Transverse colon (tissue), 4 donors: ENCODE measurements at regions not wholly inside any gene's neighbourhood (a gene's known extent, or its start where the extent isn't known, plus 50 kb on each side); places are given as distances from the start of the nearest gene placed in this dataset.
"Not testable (repeated sequence)": the region's sequence is repeated elsewhere in the genome, so short reads cannot be mapped to it uniquely, and the experiment has no call there.

ENCODE experiments used
- DNase-seq: peaks from one replicate; pipeline ENCODE4 v3.0.0-alpha.2; 2019
- H3K27ac ChIP-seq, 4 donors: fragments of 200-600 bp; sonication (generic); 2 replicates each; pipeline ENCODE4 v1.5.1; 2016 to 2018; ENCODE audit warnings: inconsistent platforms in 4 of 4
- H3K27me3 ChIP-seq: fragments of 200-600 bp; sonication (generic); 2 replicates; pipeline ENCODE4 v1.5.1; 2017; ENCODE audit warnings: inconsistent platforms
- H3K36me3 ChIP-seq, 4 donors: fragments of 200-600 bp; sonication (generic); 2 replicates each; pipeline ENCODE4 v1.5.1; 2017 to 2019; ENCODE audit warnings: inconsistent platforms in 4 of 4
- H3K4me1 ChIP-seq, 4 donors: fragments of 200-600 bp; sonication (generic); 2 replicates each; pipeline ENCODE4 v1.5.1; 2017 to 2020; ENCODE audit warnings: inconsistent platforms in 4 of 4
- H3K4me3 ChIP-seq, 4 donors: fragments of 200-600 bp; sonication (generic); 1 replicate in 1 of 4; 2 replicates in 3 of 4; pipeline versions ENCODE4 v1.5.1 to v1.6.1; 2017 to 2019; ENCODE audit warnings: inconsistent platforms in 4 of 4
- H3K9me3 ChIP-seq, 2 donors: fragments of 200-600 bp; sonication (generic); 2 replicates each; pipeline ENCODE4 v1.5.1; 2017 to 2019; ENCODE audit warnings: inconsistent platforms in 2 of 2
- CTCF ChIP-seq, 5 experiments: fragments of 200-600 bp in 3 of 5; fragments of 450-650 bp in 2 of 5; sonication (generic) in 3 of 5; IDR thresholded peaks; 1 replicate in 2 of 5; 2 replicates in 3 of 5; pipeline ENCODE4 v1.5.1; 2016 to 2017; ENCODE audit warnings: antibody characterized with exemption in 5 of 5, inconsistent platforms in 3 of 5, mild to moderate bottlenecking in 2 of 5, moderate library complexity in 1 of 5
- EP300 ChIP-seq: sonication (generic); formaldehyde crosslinking; IDR thresholded peaks from one replicate; pipeline ENCODE4 v1.6.1; 2017; ENCODE audit warnings: antibody characterized with exemption, low read depth
- POLR2A ChIP-seq: fragments of 450-650 bp; IDR thresholded peaks from one replicate; pipeline ENCODE4 v1.6.1; 2016; ENCODE audit warnings: antibody characterized with exemption, mild to moderate bottlenecking, moderate library complexity
- POLR2AphosphoS5 ChIP-seq, 3 donors: sonication (generic); formaldehyde crosslinking; IDR thresholded peaks; one replicate each; pipeline ENCODE4 v1.6.1; 2016; ENCODE audit warnings: antibody characterized with exemption in 3 of 3
- WGBS, 2 donors: methylation state at CpG; one replicate each; pipeline ENCODE4 v1.1.5; 2018; ENCODE audit warnings: low coverage in 1 of 2; 5-methylcytosine and 5-hydroxymethylcytosine counted together
- in situ Hi-C, 4 donors: fragments of 200-750 bp; cut with MboI; loops; one replicate each; pipeline versions ENCODE4 v1.15.0 to v1.15.1; 2017; ENCODE audit warnings: low sequenced_read_pairs in 3 of 4, low pct_ligation_motif_present in 1 of 4, low pct_unique_long_range_greater_than_20kb in 1 of 4
- intact Hi-C: fragments of 100-400 bp; cut with DNase I; formaldehyde crosslinking; loops from one replicate; pipeline ENCODE4 v1.15.1; 2023; ENCODE audit warnings: low total_unique reads

- no peak overlapping the region for H3K4me3 ChIP-seq
- no peak overlapping the region for H3K27ac ChIP-seq
- H3K4me1 ChIP-seq: peaks cover 0 to 23% (median 6%) of the 10 kb centered on the region in 4 donors
- H3K27me3 ChIP-seq: no peaks in the 10 kb centered on the region
- no peaks in the 10 kb centered on the region for H3K9me3 ChIP-seq
- peaks cover 0 to 11% (median 3%) of the 10 kb centered on the region in 4 donors for H3K36me3 ChIP-seq
- no peak for DNase-seq
- in situ Hi-C loops: no loop called here
- WGBS, 2 donors: 84 to 94% methylated on average over 2 to 3 of the region's 3 CpGs
- intact Hi-C loops: no loop called here
- TF ChIP-seq POLR2AphosphoS5 (IDR thresholded peaks at IDR 0.05): peak in 1 of 3 donors; percentile 28
- TF ChIP-seq POLR2A: no peak
Observed at GRCh38 chr9:94182532-94182931, 76.6 kb upstream of the ZNF169 start.

- TF ChIP-seq POLR2A (no peak), EP300 (no peak), POLR2AphosphoS5 (IDR thresholded peaks at IDR 0.05) (peak in 1 of 3 donors; percentile 7), CTCF (IDR thresholded peaks at IDR 0.05) (no peak)
- WGBS, 2 donors: 92 to 96% methylated on average over 2 to 5 of the region's 5 CpGs
- H3K4me3 ChIP-seq: no peak overlapping the region
- no peak for DNase-seq
- intact Hi-C loops (no loop called here), in situ Hi-C loops (no loop called here)
- H3K4me1 ChIP-seq: peaks cover 0 to 15% (median 5%) of the 10 kb centered on the region in 4 donors
- H3K9me3 ChIP-seq: peaks cover 0 to 1% of the 10 kb centered on the region in 2 donors
- no peak overlapping the region for H3K27ac ChIP-seq
- peaks cover 0 to 10% (median 2%) of the 10 kb centered on the region in 4 donors for H3K36me3 ChIP-seq
- H3K27me3 ChIP-seq: no peaks in the 10 kb centered on the region
Observed at GRCh38 chr9:94183240-94183999, 75.7 kb upstream of the ZNF169 start.

GRCh38 chr9:94188246-94188645 lies 70.9 kb upstream of the ZNF169 start:
- Histone ChIP-seq H3K4me3 (no peak overlapping the region), H3K27me3 (no peaks in the 10 kb centered on the region), H3K36me3 (peaks cover 0 to 11% (median 0%) of the 10 kb centered on the region in 4 donors), H3K27ac (no peak overlapping the region), H3K4me1 (no peaks in the 10 kb centered on the region), H3K9me3 (peaks cover 2 to 10% of the 10 kb centered on the region in 2 donors)
- TF ChIP-seq POLR2A: no peak
- TF ChIP-seq EP300: no peak
- no peak for TF ChIP-seq POLR2AphosphoS5 (IDR thresholded peaks at IDR 0.05)
- no peak for TF ChIP-seq CTCF (IDR thresholded peaks at IDR 0.05)
- in situ Hi-C loops (no loop called here), intact Hi-C loops (no loop called here)
- no peak for DNase-seq

- H3K4me3 ChIP-seq, intact Hi-C loops, DNase-seq, H3K4me1 ChIP-seq, H3K27ac ChIP-seq, H3K27me3 ChIP-seq, in situ Hi-C loops: not testable (repeated sequence)
- Histone ChIP-seq H3K36me3 (peaks cover 0 to 12% (median 0%) of the 10 kb centered on the region in 4 donors), H3K9me3 (peaks cover 5 to 13% of the 10 kb centered on the region in 2 donors)
- WGBS, 2 donors: 97% methylated on average over 6 of the region's 6 CpGs; no CpG with 5 or more reads in 1 of the 2 donors
Observed at GRCh38 chr9:94191706-94192105, 67.4 kb upstream of the ZNF169 start.

GRCh38 chr9:94198414-94198813 lies 60.7 kb upstream of the ZNF169 start:
- TF ChIP-seq EP300: no peak
- TF ChIP-seq POLR2AphosphoS5 (IDR thresholded peaks at IDR 0.05): no peak
- no peak for TF ChIP-seq POLR2A
- no peak for TF ChIP-seq CTCF (IDR thresholded peaks at IDR 0.05)
- no peaks in the 10 kb centered on the region for H3K36me3 ChIP-seq
- no peak for DNase-seq
- peaks cover 1 to 2% of the 10 kb centered on the region in 2 donors for H3K9me3 ChIP-seq
- in situ Hi-C loops: no loop called here
- H3K27ac ChIP-seq: no peak overlapping the region
- WGBS, 2 donors: 100% methylated on average over 3 of the region's 3 CpGs; no CpG with 5 or more reads in 1 of the 2 donors
- no peaks in the 10 kb centered on the region for H3K4me1 ChIP-seq
- no peaks in the 10 kb centered on the region for H3K27me3 ChIP-seq
- intact Hi-C loops: no loop called here
- H3K4me3 ChIP-seq: no peak overlapping the region
